Hepatocyte (in vitro differentiated cells): ENCODE measurements at regions not wholly inside any gene's neighbourhood (a gene's known extent, or its start where the extent isn't known, plus 50 kb on each side); places are given as distances from the start of the nearest gene placed in this dataset.

Source experiments
- DNase-seq: peaks from one replicate; pipeline ENCODE4 v3.0.0-alpha.2; 2016; ENCODE audit warnings: low spot score
- H2AFZ ChIP-seq: fragments of 200-600 bp; sonication (generic); 2 replicates; pipeline ENCODE4 v1.6.0; 2016; ENCODE audit warnings: antibody characterized with exemption, mild to moderate bottlenecking
- H3K27ac ChIP-seq: fragments of 200-600 bp; sonication (generic); 2 replicates; pipeline ENCODE4 v1.5.1; 2016; ENCODE audit warnings: mild to moderate bottlenecking
- H3K27me3 ChIP-seq: fragments of 200-600 bp; sonication (generic); 2 replicates; pipeline ENCODE4 v1.6.1; 2016
- H3K36me3 ChIP-seq: fragments of 200-600 bp; sonication (generic); replicated peaks from 2 replicates; pipeline ENCODE4 v1.5.1; 2016; ENCODE audit warnings: low read depth; ENCODE audit not compliant: insufficient read depth
- H3K4me1 ChIP-seq: fragments of 200-600 bp; sonication (generic); 2 replicates; pipeline ENCODE4 v1.5.1; 2016; ENCODE audit warnings: mild to moderate bottlenecking, moderate library complexity; ENCODE audit not compliant: insufficient read depth
- H3K4me2 ChIP-seq: fragments of 200-600 bp; sonication (generic); 2 replicates; pipeline ENCODE4 v1.6.0; 2016
- H3K4me3 ChIP-seq: fragments of 200-600 bp; sonication (generic); 2 replicates; pipeline ENCODE4 v1.5.1; 2016; ENCODE audit warnings: mild to moderate bottlenecking
- H3K79me2 ChIP-seq: fragments of 200-600 bp; sonication (generic); 2 replicates; pipeline ENCODE4 v1.6.0; 2017; ENCODE audit warnings: mild to moderate bottlenecking
- H3K9me2 ChIP-seq: fragments of 200-600 bp; sonication (generic); replicated peaks from 2 replicates; pipeline ENCODE4 v1.6.0; 2017; ENCODE audit warnings: mild to moderate bottlenecking; ENCODE audit not compliant: insufficient read depth
- H3K9me3 ChIP-seq: fragments of 200-600 bp; sonication (generic); 2 replicates; pipeline ENCODE4 v1.5.1; 2016; ENCODE audit warnings: low read depth, mild to moderate bottlenecking
- H4K20me1 ChIP-seq: fragments of 200-600 bp; sonication (generic); 2 replicates; pipeline ENCODE4 v1.6.0; 2016; ENCODE audit warnings: mild to moderate bottlenecking; ENCODE audit not compliant: insufficient read depth, poor library complexity, severe bottlenecking
- CTCF ChIP-seq: fragments of 200-600 bp; sonication (generic); IDR thresholded peaks from 2 replicates; pipeline ENCODE4 v1.5.1; 2016; ENCODE audit warnings: antibody characterized with exemption, mild to moderate bottlenecking; ENCODE audit not compliant: poor library complexity
- EZH2 ChIP-seq: fragments of 200-600 bp; sonication (generic); IDR thresholded peaks from 2 replicates; pipeline ENCODE4 v1.6.1; 2016; ENCODE audit warnings: antibody characterized with exemption, mild to moderate bottlenecking, borderline replicate concordance
- EZH2phosphoT487 ChIP-seq: fragments of 200-600 bp; sonication (generic); IDR thresholded peaks from one replicate; pipeline ENCODE4 v1.6.1; 2018; ENCODE audit warnings: antibody characterized with exemption, mild to moderate bottlenecking, low read depth, moderate library complexity; ENCODE audit not compliant: unreplicated experiment, severe bottlenecking
- WGBS: methylation state at CpG from one replicate; pipeline ENCODE4 v1.1.6; 2016; ENCODE audit warnings: low lambda C conversion rate; ENCODE audit errors: missing lambda C conversion rate; 5-methylcytosine and 5-hydroxymethylcytosine counted together

DNA sequence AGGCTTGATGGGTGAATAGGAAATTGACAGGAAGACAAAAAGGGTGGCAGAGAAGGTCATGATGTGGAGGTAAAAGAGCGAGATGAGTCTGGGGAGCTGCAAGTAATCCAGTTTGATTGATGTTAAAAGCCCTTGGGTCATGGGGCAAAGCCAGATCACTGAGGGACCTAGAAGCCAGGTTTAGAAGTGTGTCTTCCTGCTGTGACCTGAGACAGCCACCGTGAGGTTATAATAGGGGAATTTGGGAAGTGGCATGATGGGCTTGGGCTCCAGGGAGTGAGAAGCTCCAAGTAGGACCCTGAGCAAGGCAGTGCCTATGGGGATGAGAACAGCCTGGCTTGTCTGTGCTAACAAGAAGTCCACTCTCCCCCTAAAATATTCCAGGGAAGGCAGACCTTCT lies 298.5 kb downstream of the RPLP1 start:
- Histone ChIP-seq H4K20me1 (no peaks in the 10 kb centered on the region), H2AFZ (no peak overlapping the region), H3K27ac (no peak overlapping the region), H3K4me3 (no peak overlapping the region), H3K79me2 (no peaks in the 10 kb centered on the region), H3K9me2 (no peaks in the 10 kb centered on the region), H3K27me3 (no peaks in the 10 kb centered on the region), H3K36me3 (no peaks in the 10 kb centered on the region), H3K9me3 (no peaks in the 10 kb centered on the region), H3K4me1 (no peaks in the 10 kb centered on the region), H3K4me2 (no peak overlapping the region)
- no peak for DNase-seq
- WGBS, result 85% methylated on average over 2 of the region's 2 CpGs
- no peak for TF ChIP-seq EZH2
- TF ChIP-seq CTCF, result no peak
- no peak for TF ChIP-seq EZH2phosphoT487

GRCh38 chr15:69751566-69751965 lies 298.9 kb downstream of the RPLP1 start:
- no peaks in the 10 kb centered on the region for H3K79me2 ChIP-seq
- peak; percentile 39 for DNase-seq
- TF ChIP-seq EZH2 (no peak), CTCF (no peak), EZH2phosphoT487 (no peak)
- H3K27me3 ChIP-seq, result no peaks in the 10 kb centered on the region
- no peaks in the 10 kb centered on the region for H3K9me2 ChIP-seq
- H3K9me3 ChIP-seq, result no peaks in the 10 kb centered on the region
- 56% methylated on average over 5 of the region's 5 CpGs for WGBS
- no peak overlapping the region for H3K4me2 ChIP-seq
- peak overlapping the region; percentile 7 for H3K27ac ChIP-seq
- H3K4me3 ChIP-seq, result no peak overlapping the region
- no peaks in the 10 kb centered on the region for H4K20me1 ChIP-seq
- H2AFZ ChIP-seq, result no peak overlapping the region
- H3K36me3 ChIP-seq, result no peaks in the 10 kb centered on the region
- H3K4me1 ChIP-seq, result no peaks in the 10 kb centered on the region

- 100% methylated on average over 1 of the region's 1 CpG for WGBS
- H3K4me1 ChIP-seq, result peaks cover 4% of the 10 kb centered on the region
- no peak overlapping the region for H3K27ac ChIP-seq
- TF ChIP-seq CTCF (no peak), EZH2 (no peak), EZH2phosphoT487 (no peak)
- H3K4me3 ChIP-seq, result no peak overlapping the region
- no peak overlapping the region for H3K4me2 ChIP-seq
- no peaks in the 10 kb centered on the region for H4K20me1 ChIP-seq
- DNase-seq, result no peak
- no peaks in the 10 kb centered on the region for H3K9me2 ChIP-seq
- no peaks in the 10 kb centered on the region for H3K36me3 ChIP-seq
- no peaks in the 10 kb centered on the region for H3K27me3 ChIP-seq
- H3K79me2 ChIP-seq, result no peaks in the 10 kb centered on the region
- H2AFZ ChIP-seq, result no peak overlapping the region
- H3K9me3 ChIP-seq, result no peaks in the 10 kb centered on the region
These were observed 301.2 kb downstream of the RPLP1 start for GRCh38 chr15:69753867-69754266.

DNA sequence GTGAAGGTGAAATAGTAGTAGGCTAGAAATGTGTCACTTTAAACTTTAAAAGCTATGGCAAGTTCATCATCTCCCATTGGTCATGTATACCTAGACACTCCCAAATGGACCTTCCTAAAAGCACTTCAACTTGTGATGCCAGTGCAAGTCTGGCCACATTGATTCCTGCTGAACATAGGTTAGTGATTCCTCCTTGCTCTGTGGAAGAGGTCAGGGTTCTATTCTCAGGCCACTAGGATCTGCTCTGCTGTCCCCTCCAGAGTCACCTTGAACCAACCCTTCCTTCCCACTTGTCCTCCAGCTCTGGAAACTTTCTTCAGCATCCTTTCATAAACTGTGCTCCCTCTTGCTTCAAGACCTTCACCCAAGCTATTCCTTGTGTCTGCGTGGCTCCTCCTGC lies 301.7 kb downstream of the RPLP1 start:
- Histone ChIP-seq H3K79me2 (no peaks in the 10 kb centered on the region), H3K27me3 (no peaks in the 10 kb centered on the region), H3K4me3 (no peak overlapping the region)

More for the DNA sequence above, 301.7 kb downstream of the RPLP1 start:
- Histone ChIP-seq H3K4me1 (peaks cover 4% of the 10 kb centered on the region), H2AFZ (no peak overlapping the region), H3K4me2 (no peak overlapping the region), H3K9me2 (no peaks in the 10 kb centered on the region), H3K27ac (no peak overlapping the region), H4K20me1 (no peaks in the 10 kb centered on the region), H3K9me3 (no peaks in the 10 kb centered on the region), H3K36me3 (no peaks in the 10 kb centered on the region)
- DNase-seq, result no peak
- TF ChIP-seq EZH2phosphoT487, result no peak
- no peak for TF ChIP-seq CTCF
- TF ChIP-seq EZH2, result no peak
- WGBS, result 89% methylated on average over 1 of the region's 1 CpG
